Spleen (tissue), 11 donors: ENCODE measurements at regions not wholly inside any gene's neighbourhood (a gene's known extent, or its start where the extent isn't known, plus 50 kb on each side); places are given as distances from the start of the nearest gene placed in this dataset.
"Not testable (repeated sequence)": the region's sequence is repeated elsewhere in the genome, so short reads cannot be mapped to it uniquely, and the experiment has no call there.

ENCODE experiments used
- DNase-seq: peaks from one replicate; pipeline ENCODE4 v3.0.0-alpha.2; 2020
- H3K27ac ChIP-seq, 8 donors: fragments of 200-600 bp; sonication (generic) in 7 of 8; 1 replicate in 4 of 8; 2 replicates in 4 of 8; pipeline versions ENCODE4 v1.5.0 to v1.8.0; 2016 to 2021; ENCODE audit warnings: inconsistent platforms in 4 of 8, mild to moderate bottlenecking in 4 of 8, moderate library complexity in 1 of 8
- H3K27me3 ChIP-seq, 7 donors: fragments of 200-600 bp; sonication (generic) in 6 of 7; replicated peaks in 1 of 7; 1 replicate in 4 of 7; 2 replicates in 3 of 7; pipeline versions ENCODE4 v1.5.0 to v1.8.0; 2016 to 2021; ENCODE audit warnings: inconsistent platforms in 3 of 7, mild to moderate bottlenecking in 1 of 7
- H3K36me3 ChIP-seq, 6 donors: fragments of 200-600 bp; sonication (generic) in 5 of 6; 1 replicate in 4 of 6; 2 replicates in 2 of 6; pipeline versions ENCODE4 v1.5.0 to v1.8.0; 2016 to 2021; ENCODE audit warnings: inconsistent platforms in 2 of 6
- H3K4me1 ChIP-seq, 6 donors: fragments of 200-600 bp; sonication (generic) in 5 of 6; 1 replicate in 3 of 6; 2 replicates in 3 of 6; pipeline versions ENCODE4 v1.5.0 to v1.8.0; 2016 to 2021; ENCODE audit warnings: inconsistent platforms in 3 of 6
- H3K4me3 ChIP-seq, 8 donors: fragments of 200-600 bp; sonication (generic) in 7 of 8; 1 replicate in 4 of 8; 2 replicates in 4 of 8; pipeline versions ENCODE4 v1.5.0 to v1.8.0; 2016 to 2021; ENCODE audit warnings: inconsistent platforms in 4 of 8, mild to moderate bottlenecking in 4 of 8, moderate library complexity in 2 of 8
- H3K9me3 ChIP-seq, 8 donors: fragments of 200-600 bp; sonication (generic) in 7 of 8; 1 replicate in 4 of 8; 2 replicates in 4 of 8; pipeline versions ENCODE4 v1.5.0 to v1.8.0; 2016 to 2021; ENCODE audit warnings: inconsistent platforms in 4 of 8
- CTCF ChIP-seq, 11 experiments: fragments of 200-600 bp in 7 of 11; fragments of 450-650 bp in 4 of 11; sonication (generic) in 4 of 11; IDR thresholded peaks in 8 of 11; conservative IDR thresholded peaks in 3 of 11; 1 replicate in 7 of 11; 2 replicates in 4 of 11; pipeline versions ENCODE4 v1.4.0 to v1.8.0; 2016 to 2021; ENCODE audit warnings: antibody characterized with exemption in 11 of 11, inconsistent platforms in 4 of 11, mild to moderate bottlenecking in 1 of 11
- POLR2A ChIP-seq, 3 donors: fragments of 450-650 bp; IDR thresholded peaks; one replicate each; pipeline ENCODE4 v1.5.1; 2017; ENCODE audit warnings: antibody characterized with exemption in 3 of 3, mild to moderate bottlenecking in 1 of 3
- POLR2AphosphoS5 ChIP-seq, 3 donors: sonication (generic); formaldehyde crosslinking; IDR thresholded peaks; one replicate each; pipeline ENCODE4 v1.5.1; 2017; ENCODE audit warnings: antibody characterized with exemption in 3 of 3
- WGBS, 5 donors: extraction: QIAGEN DNeasy Blood & Tissue Kit in 3 of 5; methylation state at CpG; one replicate each; pipeline versions ENCODE4 v1.1.5 to v1.1.7; 2013 to 2018; 5-methylcytosine and 5-hydroxymethylcytosine counted together
- intact Hi-C: fragments of 100-400 bp; cut with DNase I; formaldehyde crosslinking; loops from one replicate; pipeline ENCODE4 v1.15.0; 2023; ENCODE audit warnings: low total_unique reads
- donor health status: healthy with polysubstance abuse.
- donor health status: DM: no; HTN: no; CAD: no; lungs with moderate emphysema.
- donor health status: DM: no; HTN: no; CAD: no.
- donor health status: Bipolar disorder and iron deficiency.
- donor health status: healthy.
- donor health status: DM: no; HTN: no; CAD: no.
- donor health status: DM: yes; HTN: yes; CAD: no.

- WGBS, 5 donors, result 47 to 56% (median 50%) methylated on average over 9 of the region's 9 CpGs
- peaks cover 0 to 13% (median 9%) of the 10 kb centered on the region in 6 donors for H3K4me1 ChIP-seq
- H3K36me3 ChIP-seq, result no peaks in the 10 kb centered on the region
- no peak for DNase-seq
- H3K4me3 ChIP-seq, result no peak overlapping the region
- intact Hi-C loops, result no loop called here
- H3K27me3 ChIP-seq, result no peaks in the 10 kb centered on the region
- no peak for TF ChIP-seq POLR2AphosphoS5 (IDR thresholded peaks at IDR 0.05)
- no peak for TF ChIP-seq POLR2A (IDR thresholded peaks at IDR 0.05)
- no peak for TF ChIP-seq CTCF (IDR thresholded peaks at IDR 0.05 in 8 of 11, conservative IDR thresholded peaks at IDR 0.05 in 3 of 11)
- H3K27ac ChIP-seq, result no peak overlapping the region
- H3K9me3 ChIP-seq, result peaks cover 0 to 5% (median 0%) of the 10 kb centered on the region in 8 donors
Measured at GRCh38 chr2:234555616-234556249, 58.9 kb upstream of the ARL4C start.

- intact Hi-C loops, result no loop called here
- no peaks in the 10 kb centered on the region for H3K36me3 ChIP-seq
- TF ChIP-seq CTCF (IDR thresholded peaks at IDR 0.05 in 8 of 11, conservative IDR thresholded peaks at IDR 0.05 in 3 of 11), result no peak
- TF ChIP-seq POLR2A (IDR thresholded peaks at IDR 0.05), result no peak
- no peak for TF ChIP-seq POLR2AphosphoS5 (IDR thresholded peaks at IDR 0.05)
- H3K9me3 ChIP-seq, result peaks cover 0 to 5% (median 0%) of the 10 kb centered on the region in 8 donors
- H3K4me1 ChIP-seq, result peaks cover 0 to 18% (median 15%) of the 10 kb centered on the region in 6 donors
- no peak overlapping the region for H3K27ac ChIP-seq
- peaks cover 0 to 2% (median 0%) of the 10 kb centered on the region in 7 donors for H3K27me3 ChIP-seq
- no peak for DNase-seq
- H3K4me3 ChIP-seq, result no peak overlapping the region
Measured at GRCh38 chr2:234555161-234555560, 58.3 kb upstream of the ARL4C start.

GRCh38 chr2:234553223-234553622 lies 56.3 kb upstream of the ARL4C start:
- H3K9me3 ChIP-seq, H3K36me3 ChIP-seq, H3K27ac ChIP-seq, H3K4me3 ChIP-seq, DNase-seq: not testable (repeated sequence)
- intact Hi-C loops, result loop anchor here (5.0 kb wide), 1 partner anchor 564 kb away; no protein-coding TSS in a partner anchor
- H3K27me3 ChIP-seq, result peaks cover 0 to 21% (median 0%) of the 10 kb centered on the region in 7 donors
- peaks cover 0 to 18% (median 15%) of the 10 kb centered on the region in 6 donors for H3K4me1 ChIP-seq
- WGBS, 5 donors, result 93 to 98% (median 95%) methylated on average over 15 of the region's 15 CpGs

- H3K27ac ChIP-seq, result no peak overlapping the region
- intact Hi-C loops, result loop anchor here (5.0 kb wide), 1 partner anchor 567 kb away; no protein-coding TSS in a partner anchor
- peaks cover 0 to 27% (median 0%) of the 10 kb centered on the region in 7 donors for H3K27me3 ChIP-seq
- TF ChIP-seq POLR2AphosphoS5 (IDR thresholded peaks at IDR 0.05) (no peak), CTCF (IDR thresholded peaks at IDR 0.05 in 8 of 11, conservative IDR thresholded peaks at IDR 0.05 in 3 of 11) (peak; percentile 77 to 94 (median 87)), POLR2A (IDR thresholded peaks at IDR 0.05) (no peak)
- no peak overlapping the region for H3K4me3 ChIP-seq
- DNase-seq, result no peak
- H3K4me1 ChIP-seq, result peaks cover 0 to 12% (median 10%) of the 10 kb centered on the region in 6 donors
- WGBS, 5 donors, result 16 to 23% (median 22%) methylated on average over 18 of the region's 18 CpGs
- peaks cover 0 to 5% (median 0%) of the 10 kb centered on the region in 8 donors for H3K9me3 ChIP-seq
- no peaks in the 10 kb centered on the region for H3K36me3 ChIP-seq
Measured at GRCh38 chr2:234550511-234551107, 53.7 kb upstream of the ARL4C start.
